Skeletal muscle satellite cell (primary cell): ENCODE measurements at regions not wholly inside any gene's neighbourhood (a gene's known extent, or its start where the extent isn't known, plus 50 kb on each side); places are given as distances from the start of the nearest gene placed in this dataset.

Experiments
- H3K27me3 ChIP-seq: 2 replicates; pipeline ENCODE4 v1.7.0; 2013; ENCODE audit warnings: low read length; ENCODE audit not compliant: control insufficient read depth, insufficient read depth
- H3K36me3 ChIP-seq: 2 replicates; pipeline ENCODE4 v1.7.0; 2013; ENCODE audit warnings: mild to moderate bottlenecking, control low read depth, low read length; ENCODE audit not compliant: insufficient read depth
- H3K4me1 ChIP-seq: 2 replicates; pipeline ENCODE4 v1.7.0; 2013; ENCODE audit warnings: low read length; ENCODE audit not compliant: control insufficient read depth, insufficient read depth
- H3K4me2 ChIP-seq: 2 replicates; pipeline ENCODE4 v1.7.0; 2013; ENCODE audit warnings: mild to moderate bottlenecking, low read length
- H3K4me3 ChIP-seq: 2 replicates; pipeline ENCODE4 v1.7.0; 2013; ENCODE audit warnings: low read length
- H3K9ac ChIP-seq: 2 replicates; pipeline ENCODE4 v1.7.0; 2013; ENCODE audit warnings: mild to moderate bottlenecking, low read depth, low read length, moderate library complexity
- H3K9me3 ChIP-seq: replicated peaks from 2 replicates; pipeline ENCODE4 v1.7.0; 2013; ENCODE audit warnings: mild to moderate bottlenecking, control low read depth, low read length

- no peaks in the 10 kb centered on the region for H3K9me3 ChIP-seq
- no peaks in the 10 kb centered on the region for H3K27me3 ChIP-seq
- H3K9ac ChIP-seq: no peak overlapping the region
- no peaks in the 10 kb centered on the region for H3K4me1 ChIP-seq
- H3K4me3 ChIP-seq: no peak overlapping the region
- H3K36me3 ChIP-seq: no peaks in the 10 kb centered on the region
- H3K4me2 ChIP-seq: no peak overlapping the region
Measured at GRCh38 chr2:177118636-177119035, 94.0 kb upstream of the HNRNPA3 start.

GRCh38 chr2:177119099-177119498 is 93.5 kb upstream of the HNRNPA3 start:
- no peaks in the 10 kb centered on the region for H3K27me3 ChIP-seq
- H3K4me3 ChIP-seq: no peak overlapping the region
- H3K9ac ChIP-seq: no peak overlapping the region
- no peaks in the 10 kb centered on the region for H3K9me3 ChIP-seq
- no peak overlapping the region for H3K4me2 ChIP-seq
- H3K36me3 ChIP-seq: no peaks in the 10 kb centered on the region
- no peaks in the 10 kb centered on the region for H3K4me1 ChIP-seq

GRCh38 chr2:177123048-177123447 is 89.5 kb upstream of the HNRNPA3 start:
- peaks cover 3% of the 10 kb centered on the region for H3K27me3 ChIP-seq
- H3K4me1 ChIP-seq: no peaks in the 10 kb centered on the region
- no peak overlapping the region for H3K4me3 ChIP-seq
- no peak overlapping the region for H3K4me2 ChIP-seq
- no peak overlapping the region for H3K9ac ChIP-seq
- H3K9me3 ChIP-seq: no peaks in the 10 kb centered on the region
- H3K36me3 ChIP-seq: no peaks in the 10 kb centered on the region

DNA sequence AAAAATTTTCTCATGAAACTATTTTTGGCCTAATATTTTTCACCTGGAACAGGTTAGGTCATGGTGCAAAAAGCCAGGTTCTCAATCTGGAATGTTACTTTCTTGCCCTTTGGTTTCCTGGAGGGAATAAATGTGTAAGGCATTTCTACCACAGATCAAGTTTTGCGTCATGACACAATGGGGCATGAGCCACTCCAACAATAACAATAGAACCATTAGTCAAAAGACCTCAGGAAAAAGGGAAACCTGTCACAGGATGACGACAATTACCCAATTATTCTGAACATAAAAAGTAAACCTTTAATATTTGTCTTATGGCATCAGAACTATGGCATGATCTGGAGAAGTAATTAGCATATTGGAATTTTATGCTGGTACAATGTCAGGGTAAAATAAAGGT is 88.2 kb upstream of the HNRNPA3 start:
- H3K36me3 ChIP-seq: no peaks in the 10 kb centered on the region
- H3K4me2 ChIP-seq: no peak overlapping the region
- H3K27me3 ChIP-seq: peaks cover 3% of the 10 kb centered on the region
- H3K4me3 ChIP-seq: no peak overlapping the region
- H3K9ac ChIP-seq: no peak overlapping the region
- H3K9me3 ChIP-seq: no peaks in the 10 kb centered on the region
- H3K4me1 ChIP-seq: no peaks in the 10 kb centered on the region

- H3K4me3 ChIP-seq: no peak overlapping the region
- H3K36me3 ChIP-seq: no peaks in the 10 kb centered on the region
- H3K4me1 ChIP-seq: no peaks in the 10 kb centered on the region
- H3K9ac ChIP-seq: no peak overlapping the region
- H3K27me3 ChIP-seq: peaks cover 3% of the 10 kb centered on the region
- no peaks in the 10 kb centered on the region for H3K9me3 ChIP-seq
- no peak overlapping the region for H3K4me2 ChIP-seq
Measured at GRCh38 chr2:177127821-177128220, 84.8 kb upstream of the HNRNPA3 start.

GRCh38 chr2:177129610-177130009 is 83.0 kb upstream of the HNRNPA3 start:
- Histone ChIP-seq H3K9ac (no peak overlapping the region), H3K27me3 (peaks cover 3% of the 10 kb centered on the region), H3K4me3 (no peak overlapping the region), H3K36me3 (no peaks in the 10 kb centered on the region), H3K4me1 (no peaks in the 10 kb centered on the region), H3K9me3 (no peaks in the 10 kb centered on the region), H3K4me2 (no peak overlapping the region)

DNA sequence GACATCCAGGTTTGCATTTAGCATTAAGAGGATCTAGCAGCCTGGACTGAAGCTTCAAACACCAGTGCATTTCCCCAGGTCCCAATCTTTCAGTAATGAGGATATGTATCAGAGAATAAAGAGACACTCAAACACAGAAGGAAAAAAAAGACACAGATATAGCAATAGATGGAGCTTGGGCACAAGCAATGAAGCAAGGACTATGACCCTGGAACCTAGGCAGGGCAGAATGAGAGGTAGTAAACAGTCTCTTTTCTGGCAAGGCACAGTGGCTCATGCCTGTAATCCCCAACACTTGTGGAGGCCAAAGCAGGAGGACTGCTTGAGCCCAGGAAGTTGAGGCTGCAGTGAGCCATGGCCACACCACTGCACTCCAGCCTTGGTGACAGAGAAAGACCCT is 80.7 kb upstream of the HNRNPA3 start:
- Histone ChIP-seq H3K4me1 (no peaks in the 10 kb centered on the region), H3K9me3 (no peaks in the 10 kb centered on the region), H3K36me3 (no peaks in the 10 kb centered on the region), H3K27me3 (no peaks in the 10 kb centered on the region), H3K4me2 (no peak overlapping the region), H3K9ac (no peak overlapping the region), H3K4me3 (no peak overlapping the region)

- H3K4me2 ChIP-seq: no peak overlapping the region
- no peaks in the 10 kb centered on the region for H3K4me1 ChIP-seq
- no peak overlapping the region for H3K4me3 ChIP-seq
- no peak overlapping the region for H3K9ac ChIP-seq
- no peaks in the 10 kb centered on the region for H3K9me3 ChIP-seq
- peaks cover 3% of the 10 kb centered on the region for H3K27me3 ChIP-seq
- no peaks in the 10 kb centered on the region for H3K36me3 ChIP-seq
Measured at GRCh38 chr2:177138823-177139222, 73.8 kb upstream of the HNRNPA3 start.

GRCh38 chr2:177141866-177142265 is 70.7 kb upstream of the HNRNPA3 start:
- Histone ChIP-seq H3K4me1 (no peaks in the 10 kb centered on the region), H3K4me2 (no peak overlapping the region), H3K4me3 (no peak overlapping the region), H3K27me3 (peaks cover 3% of the 10 kb centered on the region), H3K9me3 (no peaks in the 10 kb centered on the region), H3K9ac (no peak overlapping the region), H3K36me3 (no peaks in the 10 kb centered on the region)

- H3K4me2 ChIP-seq: no peak overlapping the region
- H3K4me1 ChIP-seq: peaks cover 1% of the 10 kb centered on the region
- H3K9ac ChIP-seq: no peak overlapping the region
- no peak overlapping the region for H3K4me3 ChIP-seq
- peaks cover 9% of the 10 kb centered on the region for H3K27me3 ChIP-seq
- H3K9me3 ChIP-seq: no peaks in the 10 kb centered on the region
- no peaks in the 10 kb centered on the region for H3K36me3 ChIP-seq
Measured at GRCh38 chr2:177143444-177143843, 69.2 kb upstream of the HNRNPA3 start.

GRCh38 chr2:177147093-177147694 is 65.4 kb upstream of the HNRNPA3 start:
- H3K9ac ChIP-seq: no peak overlapping the region

DNA sequence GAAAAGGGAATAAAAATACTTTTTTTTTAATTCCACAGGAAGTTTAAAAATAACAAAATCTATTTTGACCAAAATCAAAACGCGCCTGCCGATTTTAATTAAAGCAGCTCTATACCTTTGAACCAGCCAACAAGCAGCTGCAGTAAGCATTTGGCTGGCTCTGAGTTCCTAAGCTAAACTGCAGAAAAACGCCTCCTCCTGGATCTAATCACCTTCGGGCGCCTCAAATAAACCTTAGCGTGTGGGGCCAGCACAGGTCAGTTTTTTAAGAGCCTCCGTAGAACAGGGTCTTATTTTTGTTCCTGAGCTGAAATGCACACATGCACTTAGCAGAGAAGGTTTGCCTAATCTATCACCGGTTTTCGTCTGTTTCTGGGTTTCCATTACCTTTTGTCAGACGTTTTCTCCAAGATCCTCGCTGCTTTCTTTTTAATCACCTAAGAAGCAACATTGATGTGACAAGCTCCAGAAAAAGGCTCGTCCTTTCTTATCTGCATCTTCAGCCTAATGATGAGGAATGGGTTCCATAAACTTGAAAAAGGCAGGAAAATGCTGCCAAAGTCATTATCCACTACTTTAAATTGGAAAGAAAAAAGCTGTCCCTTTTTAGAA is 64.7 kb upstream of the HNRNPA3 start:
- Histone ChIP-seq H3K4me2 (peak overlapping the region; percentile 89), H3K4me1 (peaks cover 3% of the 10 kb centered on the region), H3K4me3 (no peak overlapping the region), H3K9ac (no peak overlapping the region), H3K27me3 (peaks cover 30% of the 10 kb centered on the region), H3K36me3 (no peaks in the 10 kb centered on the region), H3K9me3 (no peaks in the 10 kb centered on the region)

More at GRCh38 chr2:177147093-177147694, 65.4 kb upstream of the HNRNPA3 start:
- Histone ChIP-seq H3K9me3 (no peaks in the 10 kb centered on the region), H3K36me3 (no peaks in the 10 kb centered on the region), H3K27me3 (peaks cover 30% of the 10 kb centered on the region), H3K4me2 (no peak overlapping the region), H3K4me1 (peaks cover 3% of the 10 kb centered on the region), H3K4me3 (no peak overlapping the region)
